ENCODE measurements at regions not wholly inside any gene's neighbourhood (a gene's known extent, or its start where the extent isn't known, plus 50 kb on each side); places are given as distances from the start of the nearest gene placed in this dataset.
"Not testable (repeated sequence)": the region's sequence is repeated elsewhere in the genome, so short reads cannot be mapped to it uniquely, and the experiment has no call there.

- no peak overlapping the region for H3K4me3 ChIP-seq (ENCODE audit: low read depth, low read length)
- H3K4me2 ChIP-seq (ENCODE audit: low read length), result no peak overlapping the region
- no peak overlapping the region for H2AFZ ChIP-seq
- no peak overlapping the region for H3K9ac ChIP-seq
- H3K27me3 ChIP-seq (ENCODE audit: control insufficient read depth, insufficient read depth, low read length), result no peaks in the 10 kb centered on the region
- no peaks in the 10 kb centered on the region for H3K4me1 ChIP-seq
- TF ChIP-seq CTCF (IDR thresholded peaks at IDR 0.05), result no peak
- H3K27ac ChIP-seq, result no peak overlapping the region
- no peaks in the 10 kb centered on the region for H3K9me3 ChIP-seq (ENCODE audit: control insufficient read depth, low read length)
- H3K36me3 ChIP-seq (ENCODE audit: control insufficient read depth, insufficient read depth, low read length), result no peaks in the 10 kb centered on the region
- H3K79me2 ChIP-seq, result no peaks in the 10 kb centered on the region
Observed at GRCh38 chr22:27609451-27609888, 192.1 kb downstream of the MN1 start.

GRCh38 chr22:27610164-27610563 lies 191.4 kb downstream of the MN1 start:
- H3K27me3 ChIP-seq (ENCODE audit: control insufficient read depth, insufficient read depth, low read length); H2AFZ ChIP-seq; H3K9ac ChIP-seq; H3K4me1 ChIP-seq; H3K4me3 ChIP-seq (ENCODE audit: low read depth, low read length); H3K27ac ChIP-seq; H3K79me2 ChIP-seq; H3K9me3 ChIP-seq (ENCODE audit: control insufficient read depth, low read length); H3K4me2 ChIP-seq (ENCODE audit: low read length); H3K36me3 ChIP-seq (ENCODE audit: control insufficient read depth, insufficient read depth, low read length): not testable (repeated sequence)

- Histone ChIP-seq H3K9me3 (ENCODE audit: control insufficient read depth, low read length) (no peaks in the 10 kb centered on the region), H2AFZ (no peak overlapping the region), H3K9ac (no peak overlapping the region), H3K4me2 (ENCODE audit: low read length) (no peak overlapping the region), H3K79me2 (no peaks in the 10 kb centered on the region), H3K27me3 (ENCODE audit: control insufficient read depth, insufficient read depth, low read length) (no peaks in the 10 kb centered on the region), H3K36me3 (ENCODE audit: control insufficient read depth, insufficient read depth, low read length) (no peaks in the 10 kb centered on the region), H3K4me1 (no peaks in the 10 kb centered on the region), H3K4me3 (ENCODE audit: low read depth, low read length) (no peak overlapping the region), H3K27ac (no peak overlapping the region)
- TF ChIP-seq CTCF (IDR thresholded peaks at IDR 0.05), result no peak
Observed at GRCh38 chr22:27610863-27611786, 190.4 kb downstream of the MN1 start.

GRCh38 chr22:27612115-27612514 lies 189.4 kb downstream of the MN1 start:
- TF ChIP-seq CTCF (IDR thresholded peaks at IDR 0.05), result no peak
- H3K9ac ChIP-seq, result no peak overlapping the region
- H3K36me3 ChIP-seq (ENCODE audit: control insufficient read depth, insufficient read depth, low read length), result no peaks in the 10 kb centered on the region
- no peak overlapping the region for H3K4me3 ChIP-seq (ENCODE audit: low read depth, low read length)
- no peaks in the 10 kb centered on the region for H3K9me3 ChIP-seq (ENCODE audit: control insufficient read depth, low read length)
- no peaks in the 10 kb centered on the region for H3K4me1 ChIP-seq
- H3K4me2 ChIP-seq (ENCODE audit: low read length), result no peak overlapping the region
- H2AFZ ChIP-seq, result no peak overlapping the region
- H3K79me2 ChIP-seq, result no peaks in the 10 kb centered on the region
- H3K27me3 ChIP-seq (ENCODE audit: control insufficient read depth, insufficient read depth, low read length), result no peaks in the 10 kb centered on the region
- H3K27ac ChIP-seq, result no peak overlapping the region

- H3K4me1 ChIP-seq, result no peaks in the 10 kb centered on the region
- no peak overlapping the region for H2AFZ ChIP-seq
- H3K27me3 ChIP-seq (ENCODE audit: control insufficient read depth, insufficient read depth, low read length), result no peaks in the 10 kb centered on the region
- no peak for TF ChIP-seq CTCF (IDR thresholded peaks at IDR 0.05)
- no peaks in the 10 kb centered on the region for H3K36me3 ChIP-seq (ENCODE audit: control insufficient read depth, insufficient read depth, low read length)
- H3K9me3 ChIP-seq (ENCODE audit: control insufficient read depth, low read length), result no peaks in the 10 kb centered on the region
- H3K9ac ChIP-seq, result no peak overlapping the region
- H3K79me2 ChIP-seq, result no peaks in the 10 kb centered on the region
- H3K4me3 ChIP-seq (ENCODE audit: low read depth, low read length), result no peak overlapping the region
- H3K27ac ChIP-seq, result no peak overlapping the region
- no peak overlapping the region for H3K4me2 ChIP-seq (ENCODE audit: low read length)
Observed at GRCh38 chr22:27613099-27614005, 188.2 kb downstream of the MN1 start.
